ENCODE measurements at regions not wholly inside any gene's neighbourhood (a gene's known extent, or its start where the extent isn't known, plus 50 kb on each side); places are given as distances from the start of the nearest gene placed in this dataset.

DNA sequence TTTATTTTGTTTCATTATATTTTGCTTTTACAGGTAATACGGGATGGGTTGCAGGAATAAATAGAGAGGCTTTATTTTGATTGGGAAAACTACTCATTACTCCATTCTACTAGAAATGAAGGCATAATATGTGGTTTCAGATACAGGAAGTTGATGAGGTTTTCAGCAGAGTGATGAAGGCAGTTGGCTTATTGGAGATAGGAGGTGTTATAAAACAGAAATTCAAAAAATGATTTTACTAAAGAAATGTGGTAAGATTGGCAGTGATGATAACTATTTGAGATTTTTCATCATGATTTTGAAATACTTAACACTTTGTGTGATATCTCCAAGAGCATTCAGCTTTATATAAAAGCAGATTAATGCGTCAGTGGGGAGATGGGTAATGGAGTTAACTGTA is 1445.7 kb upstream of the CADM2 start:
- no peaks in the 10 kb centered on the region for H3K4me1 ChIP-seq (ENCODE audit: insufficient read depth, insufficient read length)
- no peak overlapping the region for H3K9ac ChIP-seq (ENCODE audit: insufficient read length, low read depth)
- no peak for DNase-seq (ENCODE audit: low read depth, low spot score)
- H3K9me3 ChIP-seq (ENCODE audit: insufficient read depth, low read length), result peaks cover 8% of the 10 kb centered on the region; the same call in 1 of the 2 replicates
- no peak for TF ChIP-seq SUZ12 (IDR thresholded peaks at IDR 0.05; ENCODE audit: extremely low read depth, insufficient read depth, insufficient read length)
- H3K27me3 ChIP-seq (ENCODE audit: insufficient read depth, insufficient read length), result no peaks in the 10 kb centered on the region
- H3K36me3 ChIP-seq (ENCODE audit: insufficient read depth, insufficient read length, low read length), result no peaks in the 10 kb centered on the region
- H3K4me3 ChIP-seq (ENCODE audit: insufficient read length, low read depth), result no peak overlapping the region

DNA sequence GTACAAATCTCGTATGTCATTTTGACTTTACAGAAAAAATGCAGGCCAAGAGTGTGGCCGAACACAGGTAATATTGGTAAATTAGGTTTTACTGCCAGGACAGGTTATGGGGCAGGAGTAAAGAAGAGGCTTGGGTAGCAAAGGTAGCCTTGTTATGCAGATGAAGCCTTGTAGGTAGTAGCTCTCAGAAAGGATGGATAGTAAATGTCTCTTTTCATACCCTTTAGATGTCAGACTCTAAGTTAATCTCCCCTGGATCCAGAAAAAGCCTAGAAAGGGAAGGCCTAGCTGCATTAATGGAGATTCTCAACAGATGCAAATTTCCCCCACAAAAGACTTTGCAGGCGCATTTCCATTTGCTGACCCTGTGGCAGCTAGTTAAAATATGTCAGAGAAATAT is 1445.1 kb upstream of the CADM2 start:
- no peaks in the 10 kb centered on the region for H3K36me3 ChIP-seq (ENCODE audit: insufficient read depth, insufficient read length, low read length)
- no peaks in the 10 kb centered on the region for H3K4me1 ChIP-seq (ENCODE audit: insufficient read depth, insufficient read length)
- H3K9ac ChIP-seq (ENCODE audit: insufficient read length, low read depth), result no peak overlapping the region
- peaks cover 8% of the 10 kb centered on the region; the same call in 1 of the 2 replicates for H3K9me3 ChIP-seq (ENCODE audit: insufficient read depth, low read length)
- no peaks in the 10 kb centered on the region for H3K27me3 ChIP-seq (ENCODE audit: insufficient read depth, insufficient read length)
- DNase-seq (ENCODE audit: low read depth, low spot score), result peak; percentile 35
- TF ChIP-seq SUZ12 (IDR thresholded peaks at IDR 0.05; ENCODE audit: extremely low read depth, insufficient read depth, insufficient read length), result no peak
- no peak for TF ChIP-seq ZNF274 (IDR thresholded peaks at IDR 0.05; ENCODE audit: low read depth, low read length)
- no peak for TF ChIP-seq YY1 (IDR thresholded peaks at IDR 0.05; ENCODE audit: insufficient read depth, insufficient read length)
- H3K4me3 ChIP-seq (ENCODE audit: insufficient read length, low read depth), result no peak overlapping the region

DNA sequence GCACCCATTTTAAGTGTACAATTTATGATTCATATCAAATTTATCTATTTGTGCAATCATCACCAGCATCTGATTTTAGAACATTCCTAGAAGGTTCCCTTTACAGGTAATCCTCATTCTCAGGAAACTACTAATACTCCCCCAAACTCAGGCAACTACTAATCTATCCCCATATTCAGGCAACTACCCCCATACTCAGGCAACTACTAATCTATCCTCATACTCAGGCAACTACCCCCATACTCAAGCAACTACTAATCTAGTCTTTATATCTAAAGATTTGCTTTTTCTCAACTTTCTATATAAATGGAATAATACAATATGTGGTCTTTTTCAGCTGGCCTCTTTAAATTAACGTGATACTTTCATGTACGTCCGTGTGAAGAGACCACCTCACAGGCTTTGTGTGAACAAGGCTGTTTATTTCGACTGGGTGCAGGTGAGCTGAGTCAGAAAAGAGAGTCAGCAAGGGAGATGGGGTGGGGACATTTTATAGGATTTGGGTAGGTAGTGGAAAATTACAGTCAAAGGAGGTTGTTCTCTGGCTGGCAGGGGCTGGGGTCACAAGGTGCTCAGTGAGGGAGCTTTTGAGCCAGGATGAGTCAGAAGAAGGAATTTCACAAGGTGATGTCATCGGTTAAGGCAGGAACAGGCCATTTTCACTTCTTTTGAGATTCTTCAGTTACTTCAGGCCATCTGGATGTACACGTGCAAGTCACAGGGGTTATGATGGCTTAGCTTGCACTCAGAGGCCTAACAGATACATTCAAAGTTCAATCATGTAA is 1444.5 kb upstream of the CADM2 start:
- DNase-seq (ENCODE audit: low read depth, low spot score), result peak; percentile 44
- no peaks in the 10 kb centered on the region for H3K27me3 ChIP-seq (ENCODE audit: insufficient read depth, insufficient read length)
- H3K4me3 ChIP-seq (ENCODE audit: insufficient read length, low read depth), result no peak overlapping the region
- H3K4me1 ChIP-seq (ENCODE audit: insufficient read depth, insufficient read length), result no peaks in the 10 kb centered on the region
- H3K9ac ChIP-seq (ENCODE audit: insufficient read length, low read depth), result no peak overlapping the region
- TF ChIP-seq SUZ12 (IDR thresholded peaks at IDR 0.05; ENCODE audit: extremely low read depth, insufficient read depth, insufficient read length) (no peak), ZNF274 (IDR thresholded peaks at IDR 0.05; ENCODE audit: low read depth, low read length) (no peak), YY1 (IDR thresholded peaks at IDR 0.05; ENCODE audit: insufficient read depth, insufficient read length) (no peak)
- H3K36me3 ChIP-seq (ENCODE audit: insufficient read depth, insufficient read length, low read length), result no peaks in the 10 kb centered on the region
- H3K9me3 ChIP-seq (ENCODE audit: insufficient read depth, low read length), result peaks cover 8% of the 10 kb centered on the region; the same call in 1 of the 2 replicates

DNA sequence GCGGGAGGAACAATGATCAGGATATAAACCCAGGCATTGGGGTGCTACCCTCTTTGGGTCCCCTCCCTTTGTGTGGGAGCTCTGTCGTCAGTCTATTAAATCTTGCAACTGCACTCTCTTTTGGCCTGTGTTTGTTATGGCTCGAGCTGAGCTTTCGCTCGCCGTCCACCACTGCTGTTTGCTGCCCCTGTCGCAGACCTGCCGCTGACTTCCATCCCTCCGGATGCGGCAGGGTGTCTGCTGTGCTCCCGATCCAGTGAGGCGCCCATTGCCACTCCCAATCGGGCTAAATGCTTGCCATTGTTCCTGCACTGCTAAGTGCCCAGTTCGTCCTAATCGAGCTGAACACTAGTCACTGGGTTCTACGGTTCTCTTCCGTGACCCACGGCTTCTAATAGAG is 1443.7 kb upstream of the CADM2 start:
- Histone ChIP-seq H3K9me3 (ENCODE audit: insufficient read depth, low read length) (peaks cover 8% of the 10 kb centered on the region; the same call in 1 of the 2 replicates), H3K9ac (ENCODE audit: insufficient read length, low read depth) (no peak overlapping the region), H3K27me3 (ENCODE audit: insufficient read depth, insufficient read length) (no peaks in the 10 kb centered on the region), H3K36me3 (ENCODE audit: insufficient read depth, insufficient read length, low read length) (no peaks in the 10 kb centered on the region), H3K4me1 (ENCODE audit: insufficient read depth, insufficient read length) (no peaks in the 10 kb centered on the region), H3K4me3 (ENCODE audit: insufficient read length, low read depth) (no peak overlapping the region)
- TF ChIP-seq YY1 (IDR thresholded peaks at IDR 0.05; ENCODE audit: insufficient read depth, insufficient read length) (no peak), ZNF274 (IDR thresholded peaks at IDR 0.05; ENCODE audit: low read depth, low read length) (no peak), SUZ12 (IDR thresholded peaks at IDR 0.05; ENCODE audit: extremely low read depth, insufficient read depth, insufficient read length) (no peak)
- DNase-seq (ENCODE audit: low read depth, low spot score), result no peak

DNA sequence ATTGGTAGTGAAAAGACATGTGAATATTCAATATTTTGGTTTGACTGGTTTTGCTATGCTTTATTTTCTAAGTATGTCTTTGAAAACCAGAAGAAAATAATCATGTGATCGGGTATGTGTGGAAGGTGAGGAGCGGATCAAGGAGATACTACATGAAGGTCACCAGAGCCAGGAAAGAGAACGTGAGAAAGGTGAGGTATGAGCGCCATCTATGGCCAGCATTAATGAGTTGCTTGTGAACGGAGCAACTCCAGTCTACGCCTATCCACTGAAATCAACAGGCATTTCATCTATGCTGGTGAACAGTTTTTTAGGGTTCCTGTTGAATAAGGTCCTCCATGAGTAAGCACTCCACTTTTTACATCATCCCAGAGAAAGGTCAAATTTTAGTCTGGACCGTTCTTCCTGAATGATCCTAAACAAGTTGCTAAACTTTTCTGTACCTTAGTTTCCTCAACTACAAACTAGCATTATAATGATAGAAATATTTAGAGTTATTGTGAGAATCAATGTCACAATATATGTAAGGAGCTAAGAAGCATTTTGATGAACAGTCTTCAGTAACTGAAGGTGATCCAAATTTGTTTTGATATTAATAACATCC is 1435.2 kb upstream of the CADM2 start:
- Histone ChIP-seq H3K4me1 (ENCODE audit: insufficient read depth, insufficient read length) (no peaks in the 10 kb centered on the region), H3K9me3 (ENCODE audit: insufficient read depth, low read length) (no peaks in the 10 kb centered on the region), H3K9ac (ENCODE audit: insufficient read length, low read depth) (no peak overlapping the region), H3K4me3 (ENCODE audit: insufficient read length, low read depth) (no peak overlapping the region), H3K36me3 (ENCODE audit: insufficient read depth, insufficient read length, low read length) (no peaks in the 10 kb centered on the region), H3K27me3 (ENCODE audit: insufficient read depth, insufficient read length) (no peaks in the 10 kb centered on the region)
- no peak for TF ChIP-seq SUZ12 (IDR thresholded peaks at IDR 0.05; ENCODE audit: extremely low read depth, insufficient read depth, insufficient read length)
- TF ChIP-seq ZNF274 (IDR thresholded peaks at IDR 0.05; ENCODE audit: low read depth, low read length), result no peak
- no peak for TF ChIP-seq YY1 (IDR thresholded peaks at IDR 0.05; ENCODE audit: insufficient read depth, insufficient read length)
- DNase-seq (ENCODE audit: low read depth, low spot score), result peak; percentile 82

DNA sequence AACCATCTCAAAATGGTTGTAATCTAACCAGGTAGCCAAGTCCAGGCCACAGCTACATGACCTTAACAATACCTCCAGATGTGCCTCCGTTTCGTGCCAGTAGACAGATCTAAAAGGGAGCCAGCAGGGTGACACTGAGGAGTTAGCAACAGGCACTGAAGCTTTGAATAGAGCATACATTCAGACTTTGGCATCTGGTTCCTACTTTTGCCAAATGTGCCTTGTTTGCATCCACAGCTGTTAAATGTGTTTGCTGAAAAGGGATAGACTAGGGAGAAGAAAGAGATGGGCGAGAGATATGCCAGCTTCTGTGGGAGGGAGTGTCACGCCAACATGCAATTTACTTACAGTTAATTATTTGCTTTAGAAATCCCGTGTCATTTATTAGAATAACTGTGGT is 1433.9 kb upstream of the CADM2 start:
- no peak for TF ChIP-seq SUZ12 (IDR thresholded peaks at IDR 0.05; ENCODE audit: extremely low read depth, insufficient read depth, insufficient read length)
- TF ChIP-seq YY1 (IDR thresholded peaks at IDR 0.05; ENCODE audit: insufficient read depth, insufficient read length), result no peak
- no peak for TF ChIP-seq ZNF274 (IDR thresholded peaks at IDR 0.05; ENCODE audit: low read depth, low read length)
- Histone ChIP-seq H3K9ac (ENCODE audit: insufficient read length, low read depth) (no peak overlapping the region), H3K4me1 (ENCODE audit: insufficient read depth, insufficient read length) (no peaks in the 10 kb centered on the region), H3K9me3 (ENCODE audit: insufficient read depth, low read length) (no peaks in the 10 kb centered on the region), H3K27me3 (ENCODE audit: insufficient read depth, insufficient read length) (no peaks in the 10 kb centered on the region), H3K4me3 (ENCODE audit: insufficient read length, low read depth) (no peak overlapping the region), H3K36me3 (ENCODE audit: insufficient read depth, insufficient read length, low read length) (no peaks in the 10 kb centered on the region)
- DNase-seq (ENCODE audit: low read depth, low spot score), result no peak

DNA sequence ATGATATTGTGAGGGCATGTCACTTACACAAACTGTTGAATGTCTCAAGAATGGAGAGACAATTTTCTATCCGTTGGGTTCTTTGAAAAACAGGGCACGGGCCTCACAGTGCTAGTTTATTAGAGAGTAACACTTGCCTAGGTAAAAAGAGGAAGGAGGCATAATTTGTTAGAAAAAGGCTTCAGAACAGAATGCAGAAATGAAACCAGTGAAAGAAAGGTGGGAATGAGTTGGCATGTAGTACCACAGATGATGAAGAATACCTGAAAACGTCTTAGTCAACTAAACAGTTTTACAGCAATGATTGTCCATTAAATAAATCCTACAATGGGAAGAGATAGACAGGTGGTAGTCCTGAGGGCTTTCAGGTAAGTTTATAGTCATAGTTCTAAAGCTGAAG is 1399.7 kb upstream of the CADM2 start:
- no peaks in the 10 kb centered on the region for H3K27me3 ChIP-seq (ENCODE audit: insufficient read depth, insufficient read length)
- no peaks in the 10 kb centered on the region for H3K4me1 ChIP-seq (ENCODE audit: insufficient read depth, insufficient read length)
- no peak overlapping the region for H3K9ac ChIP-seq (ENCODE audit: insufficient read length, low read depth)
- DNase-seq (ENCODE audit: low read depth, low spot score), result no peak
- H3K9me3 ChIP-seq (ENCODE audit: insufficient read depth, low read length), result no peaks in the 10 kb centered on the region
- no peak for TF ChIP-seq ZNF274 (IDR thresholded peaks at IDR 0.05; ENCODE audit: low read depth, low read length)
- TF ChIP-seq YY1 (IDR thresholded peaks at IDR 0.05; ENCODE audit: insufficient read depth, insufficient read length), result no peak
- TF ChIP-seq SUZ12 (IDR thresholded peaks at IDR 0.05; ENCODE audit: extremely low read depth, insufficient read depth, insufficient read length), result no peak
- H3K4me3 ChIP-seq (ENCODE audit: insufficient read length, low read depth), result no peak overlapping the region
- H3K36me3 ChIP-seq (ENCODE audit: insufficient read depth, insufficient read length, low read length), result no peaks in the 10 kb centered on the region
